NCI-H82 (cell line): ENCODE measurements at regions not wholly inside any gene's neighbourhood (a gene's known extent, or its start where the extent isn't known, plus 50 kb on each side); places are given as distances from the start of the nearest gene placed in this dataset.
A peak's percentile ranks its signal among the peaks of the same experiment; 100 is the strongest.
"Not testable (repeated sequence)": the region's sequence is repeated elsewhere in the genome, so short reads cannot be mapped to it uniquely, and the experiment has no call there.

Source experiments
- DNase-seq: peaks from one replicate; lab custom pipeline; 2025; lab: John Stamatoyannopoulos, UW

DNA sequence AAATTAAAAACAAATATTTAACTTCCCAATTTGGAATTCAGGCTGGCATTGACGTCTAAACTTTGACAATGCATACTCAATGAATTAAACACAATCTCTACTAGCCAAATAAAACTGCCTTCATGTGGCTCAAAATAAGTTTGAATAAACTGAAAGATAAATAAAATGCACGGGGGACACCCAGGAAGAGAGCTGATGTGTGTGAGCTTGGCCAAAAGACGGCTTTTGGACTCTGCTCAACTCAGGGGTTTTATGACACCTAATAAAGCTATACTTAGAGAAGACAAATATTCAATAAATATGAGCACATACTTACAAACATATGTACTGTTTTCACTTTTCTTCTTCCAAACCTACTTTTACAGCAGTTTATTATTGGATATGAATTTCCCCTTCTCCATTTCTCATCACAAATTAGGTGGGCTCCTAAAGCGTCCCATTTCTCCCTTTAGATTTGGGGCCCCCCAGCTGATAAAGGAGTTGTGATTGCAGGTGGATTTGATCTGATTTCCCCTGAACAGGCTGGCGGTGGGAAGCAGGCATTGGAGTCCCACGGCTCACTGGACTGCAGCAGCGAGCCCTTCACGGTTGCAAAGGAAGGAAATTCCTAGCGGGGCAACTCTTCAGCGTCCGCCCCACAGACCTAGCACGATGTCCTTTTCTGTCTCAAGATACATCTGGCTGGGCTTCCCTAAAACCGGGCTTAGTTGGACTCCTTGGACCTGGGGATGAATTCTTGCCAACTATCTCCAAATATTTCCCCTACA is 79.6 kb downstream of the INSIG1 start:
- DNase-seq = no peak

DNA sequence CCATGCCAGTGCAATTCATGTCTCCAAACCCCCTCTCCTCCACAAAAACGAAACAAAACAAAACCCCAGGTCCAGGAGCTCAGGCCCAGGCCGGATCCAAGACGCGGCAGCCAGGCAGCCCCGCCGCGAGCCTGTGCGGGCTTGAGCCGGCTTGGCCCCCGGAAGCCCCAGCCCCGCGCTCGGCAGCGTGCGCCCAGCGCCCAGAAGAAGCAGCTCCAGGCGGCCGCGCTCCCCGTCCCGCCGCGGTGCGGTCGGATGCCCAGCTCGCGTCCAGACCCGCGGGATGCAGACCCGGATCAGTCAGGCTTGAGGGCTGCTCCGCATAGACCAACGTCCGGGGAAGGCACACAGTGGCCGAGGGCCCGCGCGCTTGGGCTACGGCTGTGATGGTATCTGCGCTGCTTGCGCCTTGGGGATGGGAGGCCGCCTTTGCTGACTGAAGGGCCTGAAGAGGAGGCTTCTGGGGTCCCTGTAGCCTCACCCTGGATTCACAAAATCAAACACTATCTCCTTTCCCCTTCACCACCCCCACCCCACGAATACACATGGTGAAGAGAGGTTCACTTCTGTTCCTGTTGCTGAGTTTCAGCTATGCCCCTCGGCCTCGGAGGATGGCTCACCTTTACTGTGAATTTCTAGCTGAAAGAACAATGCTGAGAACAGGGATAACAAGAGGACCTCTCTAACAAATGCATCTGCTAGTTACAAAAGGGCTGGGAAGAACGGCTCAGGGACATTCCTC is 79.9 kb upstream of the EN2 start:
- DNase-seq = no peak

DNA sequence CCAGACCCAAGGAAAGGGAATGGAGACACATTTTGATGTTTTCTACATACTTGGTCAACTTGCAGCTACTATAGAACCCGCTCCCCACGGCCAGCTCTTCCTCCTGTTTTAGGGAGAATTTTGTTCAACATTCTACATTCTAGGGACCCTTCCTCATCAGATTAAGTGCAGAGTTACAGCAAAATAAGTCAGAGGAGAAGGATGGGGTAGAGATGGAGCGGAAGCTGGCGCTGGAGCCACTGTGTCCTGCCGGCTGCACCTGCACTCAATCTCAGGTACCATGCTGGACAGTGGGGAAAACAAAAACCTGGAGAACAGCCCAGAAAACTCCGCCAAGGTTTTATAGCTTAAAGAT is 79.4 kb upstream of the EN2 start:
- no peak for DNase-seq

DNA sequence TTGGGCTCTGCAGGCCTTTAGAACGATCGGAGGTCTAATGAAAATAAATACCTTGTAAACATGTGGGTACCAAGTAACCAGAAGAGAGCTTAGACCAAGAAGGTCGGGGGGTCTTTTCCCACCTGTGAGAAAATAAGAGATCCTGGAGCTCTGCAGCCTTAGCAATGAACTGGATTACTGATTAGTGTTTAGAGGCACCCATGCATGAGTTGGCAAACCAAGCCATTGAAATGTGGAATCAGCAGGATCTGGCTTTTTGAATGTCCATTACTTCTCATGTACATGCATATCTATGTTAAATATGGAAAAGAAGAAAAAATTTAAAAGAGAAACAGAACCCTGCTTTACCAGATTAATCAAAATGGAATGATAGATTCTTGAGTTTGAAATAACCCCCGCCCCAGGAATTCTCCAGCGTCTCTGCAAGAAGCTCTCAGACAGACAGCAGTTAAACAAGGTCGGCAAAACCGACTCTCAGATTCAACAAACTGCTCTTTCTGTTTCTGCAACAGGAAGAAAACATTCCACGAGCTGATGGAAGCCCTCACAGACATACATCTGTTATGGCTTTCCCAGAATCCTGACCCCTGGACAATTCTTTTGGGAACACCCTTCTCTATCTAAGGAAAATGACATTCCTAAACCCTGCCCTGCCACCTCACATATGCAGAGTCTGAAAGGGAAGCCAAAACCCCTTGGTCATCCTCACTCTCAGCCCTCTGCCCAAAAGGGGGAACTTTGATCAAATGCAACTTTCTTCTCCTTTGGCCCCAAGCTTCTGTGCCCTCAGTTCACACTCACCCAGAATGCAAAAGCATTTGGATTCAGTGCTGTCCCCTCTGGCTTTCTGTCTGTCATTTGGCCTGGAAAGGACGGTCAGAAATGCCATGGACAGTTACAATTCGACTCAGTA is 78.7 kb upstream of the EN2 start:
- no peak for DNase-seq

DNA sequence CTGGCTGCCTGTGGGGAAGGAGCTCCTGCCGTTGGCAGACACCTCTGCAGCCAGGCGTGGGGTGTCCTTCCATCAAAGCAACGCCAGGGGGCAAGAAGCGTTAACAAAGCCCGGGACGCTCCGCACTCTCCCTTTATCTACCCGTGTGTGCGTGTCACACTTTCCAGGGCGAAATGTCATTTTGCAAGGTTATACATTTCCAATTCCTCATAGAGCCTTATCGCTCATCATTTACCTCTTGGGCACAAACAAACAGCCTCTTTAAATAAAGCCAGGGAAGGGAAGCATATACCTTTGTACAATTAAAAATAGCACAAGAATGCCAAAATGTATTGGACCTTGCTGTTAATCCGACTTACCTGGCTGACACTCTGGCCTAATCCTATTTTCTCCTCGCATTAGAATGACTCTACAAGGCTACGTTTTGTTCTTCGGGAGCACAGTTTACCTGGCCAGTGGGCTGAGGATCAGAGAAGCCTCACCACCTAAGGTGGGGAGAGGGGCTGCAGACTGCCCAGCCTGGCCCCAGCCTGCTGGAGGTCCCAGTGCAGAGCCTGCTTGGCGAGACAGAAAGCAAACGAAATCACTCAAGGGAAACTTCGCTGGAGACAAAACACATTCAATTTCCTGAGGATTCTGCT is 77.6 kb upstream of the EN2 start:
- peak; percentile 89 for DNase-seq

DNA sequence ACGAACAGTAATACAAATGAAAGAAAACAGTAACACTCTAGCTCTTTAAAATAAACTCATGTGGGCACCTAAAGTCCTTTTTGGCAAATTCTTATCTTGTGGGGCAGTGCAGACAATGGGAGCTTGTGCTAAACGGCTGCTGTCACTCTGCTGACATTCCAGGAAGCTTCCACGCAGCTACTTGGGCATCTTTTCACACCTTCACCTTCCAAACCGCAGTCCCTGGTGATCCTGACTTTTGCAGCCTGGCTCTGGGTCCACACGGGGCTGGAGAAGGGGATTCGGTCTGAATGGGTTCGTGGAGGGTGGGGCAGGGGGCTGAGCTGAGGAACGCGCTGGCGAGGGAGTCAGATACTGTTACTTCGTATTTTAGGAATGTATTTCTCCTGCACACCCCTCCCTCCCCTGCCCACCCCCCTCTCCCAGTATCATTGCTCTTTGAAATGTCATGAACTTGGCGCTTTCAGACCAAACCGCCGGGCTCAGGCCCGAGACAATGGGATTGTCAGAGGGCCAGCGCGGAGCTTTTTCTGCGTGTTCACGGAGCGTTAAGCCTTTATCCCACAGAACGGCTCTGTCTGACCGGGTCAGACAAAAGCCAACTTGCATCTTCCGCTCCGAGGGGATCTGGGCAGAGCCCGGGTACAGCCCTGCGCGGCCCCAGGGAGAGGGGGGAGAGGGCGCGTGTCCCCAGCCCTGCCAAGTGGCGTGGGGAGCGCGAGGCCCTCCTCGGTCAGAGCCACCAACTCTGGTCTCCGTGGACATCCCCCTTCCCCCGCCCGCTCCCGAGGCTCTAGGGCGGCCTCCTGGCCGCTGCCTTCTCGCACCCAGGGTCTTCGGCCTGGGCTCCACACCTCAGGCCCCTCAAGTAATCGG is 76.7 kb upstream of the EN2 start:
- DNase-seq = no peak

DNA sequence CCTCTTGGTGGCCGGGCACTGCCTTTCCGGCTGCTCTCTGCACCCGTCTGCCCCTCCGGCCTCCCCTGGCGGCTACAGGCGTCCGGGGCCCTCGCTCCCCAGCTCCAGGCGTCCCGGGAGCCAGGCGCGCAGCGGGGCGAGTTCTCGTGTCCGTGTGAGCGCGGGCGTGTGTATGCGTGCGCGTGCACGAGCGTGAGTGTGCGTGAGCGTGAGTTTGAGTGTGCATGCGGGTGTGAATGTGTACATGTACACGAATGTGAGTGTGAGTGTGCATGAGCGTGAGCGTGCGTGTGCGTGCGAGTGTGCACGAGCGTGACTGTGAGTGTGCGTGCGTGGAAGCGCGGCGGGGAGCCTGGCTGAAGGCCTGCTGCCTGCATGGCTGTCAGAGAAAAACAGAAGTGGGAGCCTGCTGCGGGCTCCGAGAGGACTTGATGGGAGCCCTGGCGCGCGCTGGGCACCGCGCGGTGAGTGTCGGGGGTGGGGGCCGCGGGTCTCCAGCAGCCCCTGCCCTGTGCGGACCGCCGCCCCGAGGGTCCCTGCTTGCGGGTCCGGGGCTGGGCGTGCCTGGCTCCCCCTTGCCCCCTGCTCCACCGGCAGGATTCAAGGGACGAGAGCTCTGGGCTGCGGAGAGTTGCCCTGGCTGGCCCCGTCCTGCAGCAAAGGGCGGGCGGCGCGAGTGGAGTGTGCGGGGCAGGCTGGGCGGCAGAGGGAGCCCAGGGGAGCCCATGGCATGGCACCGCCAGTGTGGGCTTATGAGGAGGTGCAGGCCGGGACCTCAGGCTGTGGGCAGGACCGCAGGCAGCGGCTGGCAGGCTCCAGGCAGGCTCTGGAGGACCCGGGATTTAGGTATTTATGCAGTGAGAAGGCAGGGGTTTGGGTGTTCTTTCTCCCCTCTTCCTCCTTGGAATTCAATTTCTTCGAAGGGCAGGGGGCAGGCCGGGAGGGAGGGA is 75.8 kb upstream of the EN2 start:
- no peak for DNase-seq

DNA sequence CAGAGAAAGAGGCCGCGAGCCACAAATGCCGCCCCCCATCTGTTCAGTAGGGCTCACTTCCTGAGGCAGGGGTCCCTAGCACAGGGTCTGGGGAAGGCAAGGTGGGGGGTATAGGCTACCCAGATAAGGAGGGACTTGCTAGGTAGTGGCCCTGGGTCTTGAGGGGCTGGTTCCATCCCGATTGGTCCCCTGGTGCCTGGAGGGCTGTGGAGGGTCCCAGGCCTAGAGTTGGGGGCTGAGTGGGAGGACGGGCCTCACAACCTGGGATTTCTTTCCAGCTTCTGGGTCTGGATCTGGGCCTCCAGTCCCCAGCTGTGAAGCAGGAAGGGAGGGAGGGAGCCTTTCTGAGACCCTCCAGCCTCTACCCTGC is 75.1 kb upstream of the EN2 start:
- no peak for DNase-seq

DNA sequence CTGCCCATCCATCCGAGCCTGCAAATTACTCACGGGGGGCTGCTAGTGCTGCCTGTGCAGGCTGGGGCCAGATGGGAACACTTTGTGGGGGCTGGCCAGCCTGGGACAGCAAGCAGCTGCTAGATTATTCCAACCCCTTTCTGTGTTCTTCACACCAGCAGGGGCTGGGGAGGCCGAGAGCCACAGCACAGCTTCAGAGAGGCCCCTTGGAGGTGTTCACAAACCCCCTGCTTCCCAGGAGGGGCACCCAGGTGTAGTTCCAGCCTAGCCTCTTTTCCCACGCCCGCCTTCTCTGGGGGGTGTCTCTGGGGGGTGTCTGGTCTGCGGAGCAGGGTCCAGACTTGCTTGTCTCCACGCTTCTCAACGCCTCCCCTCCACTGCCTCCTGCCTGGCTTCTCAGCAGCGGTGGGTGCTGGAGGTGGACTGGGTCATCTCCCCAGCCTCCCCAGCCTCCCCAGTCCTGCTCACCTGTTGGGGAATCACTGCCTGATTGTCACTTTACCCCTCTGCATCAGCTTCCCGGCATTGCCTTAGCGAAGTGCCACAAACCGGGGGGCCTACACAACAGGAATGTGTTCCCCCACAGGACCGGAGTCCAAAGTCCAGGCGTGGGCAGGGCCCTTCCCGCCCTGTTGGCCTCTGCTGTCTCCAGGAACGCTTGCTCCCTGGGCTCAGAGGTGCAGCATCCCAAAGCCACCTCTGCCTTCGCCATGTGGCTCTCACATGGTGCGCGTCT is 74.0 kb upstream of the EN2 start:
- DNase-seq = no peak

DNA sequence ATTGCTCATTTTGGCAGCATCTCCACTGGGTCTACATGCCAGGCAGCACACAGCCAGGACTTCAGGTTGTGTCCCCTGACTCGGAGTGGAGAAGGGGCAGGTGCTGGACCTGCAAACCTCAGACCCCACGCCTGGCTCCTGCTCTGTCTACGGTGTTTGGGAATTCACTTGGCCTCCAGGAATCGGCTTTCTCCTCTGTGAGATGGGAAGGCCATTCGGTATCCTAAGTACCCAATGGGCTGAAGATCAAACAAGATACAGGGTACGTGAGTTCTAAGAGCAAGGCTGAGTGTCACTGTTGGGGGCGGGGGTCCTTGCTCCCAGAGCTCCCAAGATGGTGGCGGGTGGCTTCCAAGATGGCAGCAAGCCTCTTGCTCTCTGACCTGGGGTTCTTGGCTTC is 73.2 kb upstream of the EN2 start:
- no peak for DNase-seq

DNA sequence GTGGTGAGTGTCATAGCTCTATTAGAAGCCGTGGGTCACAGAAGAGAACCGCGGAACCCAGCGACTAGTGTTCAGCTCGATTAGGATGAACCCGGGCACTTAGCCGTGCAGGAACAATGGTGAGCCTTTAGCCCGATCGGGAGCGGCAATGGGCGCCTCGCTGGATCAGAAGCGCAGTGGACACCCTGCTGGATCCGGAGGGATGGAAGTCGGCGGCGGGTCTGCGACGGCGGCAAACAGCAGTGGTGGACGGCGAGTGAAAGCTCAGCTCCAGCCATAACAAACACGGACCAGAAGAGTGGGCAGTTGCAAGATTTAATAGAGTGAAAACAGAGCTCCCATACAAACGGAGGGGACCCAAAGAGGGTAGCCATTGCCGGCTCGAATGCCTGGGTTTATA is 72.7 kb upstream of the EN2 start:
- not testable (repeated sequence) for DNase-seq

DNA sequence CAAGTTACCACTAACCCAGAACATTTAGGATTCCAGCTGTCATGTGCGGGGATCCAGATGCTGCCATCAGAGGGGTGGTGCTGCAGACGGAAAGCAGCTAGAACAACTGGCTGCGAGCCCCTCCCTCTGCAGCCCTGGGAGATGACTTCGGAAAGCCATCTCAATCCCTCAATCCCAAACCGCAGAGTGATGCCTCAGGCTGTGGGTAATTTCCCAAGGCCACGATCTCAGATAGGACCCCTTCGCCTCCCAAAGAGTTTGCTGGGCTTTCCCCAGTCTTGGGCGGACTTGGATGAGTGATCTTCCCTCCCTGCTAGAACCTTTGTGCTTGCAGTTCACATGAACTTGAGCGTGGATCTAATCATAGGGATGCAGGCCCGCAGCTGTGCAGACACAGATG is 71.3 kb upstream of the EN2 start:
- no peak for DNase-seq

DNA sequence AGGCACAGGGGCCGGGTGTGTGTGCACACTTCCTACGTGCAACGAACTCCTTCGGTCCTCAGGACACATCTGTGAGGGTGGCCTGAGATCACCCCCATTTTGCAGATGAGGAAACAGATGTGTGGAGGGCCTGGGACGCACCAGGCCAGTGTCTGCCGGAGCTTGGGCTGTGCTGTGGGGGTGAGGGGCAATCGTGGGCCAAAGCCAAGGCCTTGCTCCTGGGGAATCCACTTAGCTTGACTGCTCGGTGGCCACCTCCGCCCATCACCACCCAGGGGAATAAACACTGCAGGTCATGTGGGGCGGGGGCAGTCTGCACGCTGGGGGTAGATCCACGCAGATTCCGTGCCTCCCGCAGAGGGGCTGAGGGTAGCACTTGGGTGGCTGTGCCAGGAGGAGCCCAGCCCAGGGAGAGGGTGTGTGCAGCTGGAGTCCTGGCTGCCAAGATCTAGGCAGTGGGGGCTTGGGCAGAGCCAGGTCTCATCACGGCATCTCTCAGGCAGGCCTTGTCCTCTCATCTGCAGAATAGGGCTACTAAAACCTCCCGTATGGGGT is 70.8 kb upstream of the EN2 start:
- no peak for DNase-seq

DNA sequence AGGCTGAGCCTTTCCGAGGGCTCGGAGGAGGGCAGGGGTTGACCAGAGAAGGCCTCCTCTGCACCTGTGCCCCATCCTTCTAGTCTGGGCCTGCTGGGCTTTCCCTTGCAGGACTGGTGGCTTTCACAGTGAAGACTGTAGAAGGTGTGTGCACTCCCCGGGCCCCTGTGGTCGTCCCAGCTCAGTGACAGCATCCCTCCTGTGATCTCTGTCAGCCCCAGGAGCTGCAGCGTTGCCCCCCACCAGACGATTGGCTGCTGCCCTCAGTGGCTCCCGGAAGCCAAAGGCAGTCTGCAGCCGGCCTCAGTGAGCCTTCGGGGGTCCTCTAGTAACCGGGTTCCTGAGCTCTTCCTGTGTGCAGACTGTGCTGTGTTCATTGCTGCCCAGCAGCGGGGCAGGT is 69.4 kb upstream of the EN2 start:
- no peak for DNase-seq

DNA sequence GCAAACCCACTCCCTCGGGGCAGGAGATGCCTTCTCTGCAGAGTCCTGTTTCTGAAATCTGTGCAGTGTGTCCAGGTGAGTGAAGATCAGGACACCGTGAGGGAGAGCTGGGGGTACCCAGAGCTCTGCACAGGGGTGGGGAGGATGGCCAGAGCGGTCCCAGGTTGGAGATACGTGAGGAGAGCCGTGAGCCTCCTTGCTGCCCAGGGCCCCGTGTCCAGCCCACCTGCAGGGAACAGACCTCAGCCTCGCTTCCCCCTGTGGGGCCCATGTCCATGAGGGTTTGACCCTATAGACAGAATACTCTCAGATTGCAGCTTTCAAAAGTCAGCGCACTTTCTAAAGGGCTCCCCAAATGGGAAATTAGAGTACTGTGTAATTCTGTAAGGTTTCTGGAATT is 66.5 kb upstream of the EN2 start:
- no peak for DNase-seq

DNA sequence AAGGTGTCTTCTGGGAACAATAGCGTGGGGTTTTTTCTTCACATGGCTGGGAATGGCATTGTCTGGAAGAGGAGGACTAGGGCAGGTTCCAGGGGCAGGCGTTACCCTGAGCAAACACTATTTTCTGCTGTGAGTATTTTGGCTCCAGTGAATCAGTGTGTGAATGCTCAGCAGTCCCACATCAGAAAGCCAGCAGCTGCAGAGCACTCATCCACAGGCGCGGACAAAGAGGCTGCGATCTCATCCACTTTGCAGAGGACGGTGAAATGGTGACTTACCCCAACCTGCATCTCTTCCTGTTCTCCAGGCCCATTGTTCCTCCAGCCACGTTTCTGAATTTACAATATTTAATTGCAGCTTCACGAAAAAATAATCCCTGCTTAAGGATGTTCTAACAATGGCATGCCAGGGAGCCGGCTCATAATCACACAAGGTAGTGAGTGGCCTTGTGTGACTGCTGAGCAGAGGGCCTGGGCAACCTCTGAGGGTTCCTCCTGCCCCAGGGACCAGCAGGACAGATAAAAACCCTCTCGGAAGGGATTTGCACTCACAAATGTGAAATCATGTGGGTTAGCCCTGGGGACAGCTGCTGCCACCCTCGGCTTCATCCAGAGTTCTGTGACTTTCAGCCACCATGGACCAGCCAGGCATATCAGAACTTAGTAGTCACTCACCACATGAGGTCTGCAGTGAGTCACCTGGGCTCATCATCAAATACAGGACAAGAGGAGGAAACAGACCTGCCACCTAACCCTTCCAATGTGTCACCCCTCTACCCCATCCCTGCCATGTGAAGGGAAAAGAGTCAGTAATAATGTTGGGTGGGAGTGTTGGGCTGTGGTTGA is 65.0 kb upstream of the EN2 start:
- no peak for DNase-seq

DNA sequence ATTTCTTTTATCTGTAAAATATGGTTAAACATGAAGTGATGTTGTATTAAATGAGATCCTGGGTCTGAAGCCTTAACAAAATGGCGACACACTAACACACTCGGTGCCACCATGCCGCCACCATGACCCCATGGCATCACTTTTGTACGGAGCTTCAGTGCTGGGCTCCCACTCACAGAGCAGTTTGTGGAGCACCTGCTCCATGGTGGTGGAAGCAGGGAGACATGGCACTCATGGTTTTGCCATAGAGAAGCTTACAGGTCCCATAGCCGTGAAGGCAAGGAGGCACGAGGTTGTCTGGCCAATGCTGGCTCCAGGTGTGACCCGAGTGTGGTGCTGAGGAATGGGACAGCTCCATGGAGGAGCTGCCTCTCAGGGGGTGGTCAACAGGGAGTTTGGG is 63.5 kb upstream of the EN2 start:
- no peak for DNase-seq

DNA sequence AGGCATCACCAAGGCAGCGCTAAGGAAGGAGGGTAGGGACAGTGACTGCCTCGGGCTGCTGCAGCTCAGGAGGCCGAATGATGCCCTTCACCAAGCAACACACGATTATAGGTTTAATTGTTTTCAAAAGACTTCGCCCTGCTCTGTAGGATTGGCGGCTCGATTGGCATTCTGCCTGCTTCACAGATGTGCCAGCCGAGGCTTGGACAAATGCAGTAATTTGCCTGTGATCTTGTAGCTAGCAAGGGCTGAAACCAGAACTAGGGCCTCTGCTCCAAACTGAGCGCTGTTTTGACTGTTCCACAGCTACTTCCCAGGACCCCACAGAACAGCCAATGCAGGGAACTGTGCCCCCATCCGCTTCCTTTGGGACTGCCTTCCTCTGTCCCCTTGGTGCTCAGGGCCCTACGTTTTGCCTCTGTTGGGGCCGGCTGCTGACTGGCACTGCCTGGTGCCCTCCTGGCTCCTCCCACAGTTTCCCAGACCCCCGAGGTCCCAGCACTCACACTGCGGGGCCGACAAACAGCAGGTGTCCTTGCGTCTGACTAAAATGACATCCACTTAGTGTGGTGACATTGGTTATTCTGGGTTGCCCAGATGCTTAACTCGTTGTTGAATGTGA is 62.6 kb upstream of the EN2 start:
- no peak for DNase-seq
